PC-3 (cell line): ENCODE measurements at regions not wholly inside any gene's neighbourhood (a gene's known extent, or its start where the extent isn't known, plus 50 kb on each side); places are given as distances from the start of the nearest gene placed in this dataset.

Experiments used
- ATAC-seq: fragments of 200-7000 bp; cut with Tn5 transposase; 2 replicates; pipeline ENCODE4 v1.9.1; 2020; ENCODE audit warnings: mild to moderate bottlenecking, moderate library complexity
- BruUV-seq: library from RNA; stranded (reverse); fragments of 400-500 nt; replicated peaks from 2 replicates; lab custom pipeline; 2021; lab: Mats Ljungman, UMichigan
- CTCF ChIA-PET: fragments of 300-600 bp; sonication (Branson Sonifier 250); formaldehyde crosslinking; loops from one replicate; lab custom pipeline; 2022; ENCODE audit warnings: antibody characterized with exemption; lab: Charles Lee
- POLR2A ChIA-PET: fragments of 300-600 bp; sonication (Branson Sonifier 250); formaldehyde crosslinking; loops from one replicate; lab custom pipeline; 2022; ENCODE audit warnings: antibody characterized with exemption; ENCODE audit not compliant: unreplicated experiment; lab: Charles Lee
- DNase-seq: peaks from one replicate; pipeline ENCODE4 v3.0.0-alpha.2; 2015
- H2AFZ ChIP-seq: fragments of 300-600 bp; sonication (generic); 2 replicates; pipeline ENCODE4 v1.6.0; 2016; ENCODE audit warnings: antibody characterized with exemption, low read length
- H3F3A ChIP-seq: fragments of 300-600 bp; sonication (generic); one replicate; pipeline ENCODE4 v1.6.0; 2017; ENCODE audit warnings: antibody characterized with exemption, low read length, control low read depth, mild to moderate bottlenecking; ENCODE audit not compliant: unreplicated experiment
- H3K27ac ChIP-seq: fragments of 300-600 bp; sonication (generic); 2 replicates; pipeline ENCODE4 v1.5.1; 2016; ENCODE audit warnings: mild to moderate bottlenecking, low read length
- H3K27me3 ChIP-seq: fragments of 300-600 bp; sonication (generic); 2 replicates; pipeline ENCODE4 v1.6.1; 2016; ENCODE audit warnings: low read length, mixed read lengths
- H3K36me3 ChIP-seq: fragments of 300-600 bp; sonication (generic); 2 replicates; pipeline ENCODE4 v1.6.1; 2016; ENCODE audit warnings: low read depth, mixed run types, low read length, mixed read lengths
- H3K4me1 ChIP-seq: fragments of 300-600 bp; sonication (generic); 2 replicates; pipeline ENCODE4 v1.5.1; 2016; ENCODE audit warnings: low read length; ENCODE audit not compliant: insufficient read depth
- H3K4me2 ChIP-seq: fragments of 300-600 bp; sonication (generic); 2 replicates; pipeline ENCODE4 v1.6.0; 2016; ENCODE audit warnings: low read length
- H3K4me3 ChIP-seq: fragments of 300-600 bp; sonication (generic); 2 replicates; pipeline ENCODE4 v1.5.1; 2016; ENCODE audit warnings: mild to moderate bottlenecking, low read length, mixed read lengths
- H3K79me2 ChIP-seq: fragments of 300-600 bp; sonication (generic); 2 replicates; pipeline ENCODE4 v1.6.1; 2017; ENCODE audit warnings: low read length, mixed read lengths
- H3K9ac ChIP-seq: fragments of 300-600 bp; sonication (generic); 2 replicates; pipeline ENCODE4 v1.6.0; 2016; ENCODE audit warnings: mild to moderate bottlenecking, low read length
- H3K9me2 ChIP-seq: fragments of 300-600 bp; sonication (generic); replicated peaks from 2 replicates; pipeline ENCODE4 v1.6.1; 2016; ENCODE audit warnings: mixed run types, low read length, mixed read lengths
- H3K9me3 ChIP-seq: fragments of 300-600 bp; sonication (generic); 2 replicates; pipeline ENCODE4 v1.6.1; 2016; ENCODE audit warnings: low read length, mixed read lengths
- H4K20me1 ChIP-seq: fragments of 300-600 bp; sonication (generic); 2 replicates; pipeline ENCODE4 v1.6.1; 2016; ENCODE audit warnings: low read length, mixed read lengths
- CTCF ChIP-seq: fragments of 300-600 bp; sonication (generic); conservative IDR thresholded peaks from 2 replicates; pipeline ENCODE4 v1.5.1; 2017; ENCODE audit warnings: antibody characterized with exemption, low read depth, mild to moderate bottlenecking, low read length
- EZH2 ChIP-seq: fragments of 300-600 bp; sonication (generic); IDR thresholded peaks from one replicate; pipeline ENCODE4 v1.6.1; 2017; ENCODE audit warnings: antibody characterized with exemption, mild to moderate bottlenecking, low read length; ENCODE audit not compliant: unreplicated experiment
- EZH2phosphoT487 ChIP-seq: fragments of 300-600 bp; sonication (generic); IDR thresholded peaks from 2 replicates; pipeline ENCODE4 v1.6.1; 2018; ENCODE audit warnings: mild to moderate bottlenecking, antibody characterized with exemption, low read length, borderline replicate concordance
- intact Hi-C: fragments of 100-400 bp; cut with micrococcal nuclease; formaldehyde crosslinking; loops from 2 replicates; pipeline ENCODE4 v1.9.0; 2023

GRCh38 chr13:53560556-53560955, 531.9 kb downstream of the OLFM4 start:
- intact Hi-C loops = no loop called here
- Histone ChIP-seq H3K4me1 (no peaks in the 10 kb centered on the region), H2AFZ (no peak overlapping the region), H3K9ac (no peak overlapping the region), H3K4me2 (no peak overlapping the region), H3K4me3 (no peak overlapping the region), H3K9me3 (no peaks in the 10 kb centered on the region), H3F3A (no peaks in the 10 kb centered on the region), H3K27me3 (no peaks in the 10 kb centered on the region), H3K36me3 (no peaks in the 10 kb centered on the region), H3K79me2 (no peaks in the 10 kb centered on the region), H4K20me1 (no peaks in the 10 kb centered on the region), H3K9me2 (no peaks in the 10 kb centered on the region), H3K27ac (no peak overlapping the region)
- no peak for DNase-seq
- no TSS peak for BruUV-seq
- CTCF ChIA-PET = no interaction called here
- POLR2A ChIA-PET = no interaction called here
- TF ChIP-seq CTCF (no peak), EZH2 (no peak), EZH2phosphoT487 (no peak)
- ATAC-seq = no peak

- Histone ChIP-seq H3K79me2 (no peaks in the 10 kb centered on the region), H3K27me3 (no peaks in the 10 kb centered on the region), H3K4me3 (no peak overlapping the region), H4K20me1 (no peaks in the 10 kb centered on the region), H3K9ac (no peak overlapping the region), H3K4me2 (no peak overlapping the region), H3K36me3 (no peaks in the 10 kb centered on the region), H3K9me2 (no peaks in the 10 kb centered on the region), H2AFZ (no peak overlapping the region), H3K9me3 (no peaks in the 10 kb centered on the region), H3K4me1 (no peaks in the 10 kb centered on the region), H3F3A (no peaks in the 10 kb centered on the region), H3K27ac (no peak overlapping the region)
- intact Hi-C loops = no loop called here
- no TSS peak for BruUV-seq
- ATAC-seq (no peak), DNase-seq (no peak)
- ChIA-PET POLR2A (no interaction called here), CTCF (no interaction called here)
- TF ChIP-seq EZH2phosphoT487 = no peak
- no peak for TF ChIP-seq CTCF
- no peak for TF ChIP-seq EZH2
These were observed 533.8 kb downstream of the OLFM4 start for GRCh38 chr13:53562419-53562818.

GRCh38 chr13:53568491-53568890, 539.9 kb downstream of the OLFM4 start:
- Histone ChIP-seq H3K9me2 (no peaks in the 10 kb centered on the region), H3K36me3 (no peaks in the 10 kb centered on the region), H3K4me3 (no peak overlapping the region), H3K9me3 (no peaks in the 10 kb centered on the region), H3K4me1 (no peaks in the 10 kb centered on the region), H3K27me3 (no peaks in the 10 kb centered on the region), H2AFZ (no peak overlapping the region), H3K4me2 (no peak overlapping the region), H4K20me1 (no peaks in the 10 kb centered on the region), H3F3A (no peaks in the 10 kb centered on the region), H3K27ac (no peak overlapping the region), H3K9ac (no peak overlapping the region), H3K79me2 (no peaks in the 10 kb centered on the region)
- POLR2A ChIA-PET = no interaction called here
- no TSS peak for BruUV-seq
- no peak for TF ChIP-seq EZH2phosphoT487
- no peak for TF ChIP-seq EZH2
- no peak for TF ChIP-seq CTCF
- ATAC-seq (no peak), DNase-seq (no peak)
- CTCF ChIA-PET = no interaction called here
- intact Hi-C loops = no loop called here
